Adrenal gland (tissue), 5 donors: ENCODE measurements at regions not wholly inside any gene's neighbourhood (a gene's known extent, or its start where the extent isn't known, plus 50 kb on each side); places are given as distances from the start of the nearest gene placed in this dataset.

Experiments used
- POLR2A ChIP-seq, 2 donors: fragments of 450-650 bp; IDR thresholded peaks; one replicate each; pipeline ENCODE4 v1.6.1; 2017; ENCODE audit warnings: antibody characterized with exemption in 2 of 2, mild to moderate bottlenecking in 2 of 2, moderate library complexity in 1 of 2
- TF ChIP-seq, protein P1 (sequence below), 6 experiments: fragments of 450-650 bp in 4 of 6; fragments of 200-600 bp in 2 of 6; sonication (generic) in 1 of 6; IDR thresholded peaks; 1 replicate in 5 of 6; 2 replicates in 1 of 6; pipeline versions ENCODE4 v1.5.1 to v1.8.0; 2016 to 2021; ENCODE audit warnings: antibody characterized with exemption in 6 of 6, mild to moderate bottlenecking in 2 of 6, moderate library complexity in 1 of 6
- donor health status: DM: no; HTN: no; CAD: no.

GRCh38 chr2:12826781-12827180 lies 110.0 kb downstream of the TRIB2 start:
- TF ChIP-seq, protein P1, sequence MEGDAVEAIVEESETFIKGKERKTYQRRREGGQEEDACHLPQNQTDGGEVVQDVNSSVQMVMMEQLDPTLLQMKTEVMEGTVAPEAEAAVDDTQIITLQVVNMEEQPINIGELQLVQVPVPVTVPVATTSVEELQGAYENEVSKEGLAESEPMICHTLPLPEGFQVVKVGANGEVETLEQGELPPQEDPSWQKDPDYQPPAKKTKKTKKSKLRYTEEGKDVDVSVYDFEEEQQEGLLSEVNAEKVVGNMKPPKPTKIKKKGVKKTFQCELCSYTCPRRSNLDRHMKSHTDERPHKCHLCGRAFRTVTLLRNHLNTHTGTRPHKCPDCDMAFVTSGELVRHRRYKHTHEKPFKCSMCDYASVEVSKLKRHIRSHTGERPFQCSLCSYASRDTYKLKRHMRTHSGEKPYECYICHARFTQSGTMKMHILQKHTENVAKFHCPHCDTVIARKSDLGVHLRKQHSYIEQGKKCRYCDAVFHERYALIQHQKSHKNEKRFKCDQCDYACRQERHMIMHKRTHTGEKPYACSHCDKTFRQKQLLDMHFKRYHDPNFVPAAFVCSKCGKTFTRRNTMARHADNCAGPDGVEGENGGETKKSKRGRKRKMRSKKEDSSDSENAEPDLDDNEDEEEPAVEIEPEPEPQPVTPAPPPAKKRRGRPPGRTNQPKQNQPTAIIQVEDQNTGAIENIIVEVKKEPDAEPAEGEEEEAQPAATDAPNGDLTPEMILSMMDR (IDR thresholded peaks at IDR 0.05) = no peak
- TF ChIP-seq POLR2A (IDR thresholded peaks at IDR 0.05) = no peak
